HepG2 (cell line): ENCODE measurements at regions not wholly inside any gene's neighbourhood (a gene's known extent, or its start where the extent isn't known, plus 50 kb on each side); places are given as distances from the start of the nearest gene placed in this dataset.

Experiments used
- ATAC-seq: fragments of 200-7000 bp; cut with Tn5 transposase; 3 replicates; pipeline ENCODE4 v1.9.1; 2020; ENCODE audit warnings: mild to moderate bottlenecking, moderate library complexity
- BruUV-seq: library from RNA; stranded (reverse); fragments of 400-500 nt; replicated peaks from 2 replicates; lab custom pipeline; 2021; lab: Mats Ljungman, UMichigan
- CTCF ChIA-PET: fragments of 300-600 bp; formaldehyde crosslinking; extraction: SDS; loops from one replicate; lab custom pipeline; 2021; ENCODE audit warnings: low total read pairs, inconsistent platforms, low intra/inter-chr PET ratio; lab: Yijun Ruan, JAX
- POLR2A ChIA-PET: fragments of 350-600 bp; sonication (Branson Sonifier 250); formaldehyde crosslinking; loops from one replicate; lab custom pipeline; 2020; ENCODE audit warnings: antibody characterized with exemption, inconsistent platforms; lab: Yijun Ruan, JAX
- DNase-seq: peaks from one replicate; pipeline ENCODE4 v3.0.0-alpha.2; 2015; ENCODE audit warnings: low spot score
- FAIRE-seq: peaks from 3 replicates; lab custom pipeline; 2011; peaks lifted over from hg19 to GRCh38; lab: Jason Lieb, UNC
- H2AFZ ChIP-seq: one replicate; pipeline ENCODE4 v1.6.1; 2011; ENCODE audit warnings: low read length, inconsistent platforms
- H3K27ac ChIP-seq: fragments of 300-600 bp; 3 replicates; pipeline ENCODE4 v1.8.0; 2011; ENCODE audit warnings: mixed run types, mild to moderate bottlenecking, mixed read lengths, low read length, inconsistent platforms; ENCODE audit not compliant: insufficient read depth; ENCODE audit errors: extremely low read length
- H3K27me3 ChIP-seq, 2 experiments: fragments of 200-600 bp in 1 of 2; 2 replicates in 1 of 2; 3 replicates in 1 of 2; pipeline versions ENCODE4 v1.6.0 to v1.8.0; 2011; ENCODE audit warnings: low read length in 2 of 2, mild to moderate bottlenecking in 2 of 2, moderate library complexity in 2 of 2, inconsistent platforms in 1 of 2; ENCODE audit not compliant: insufficient read depth in 2 of 2, control insufficient read depth in 1 of 2
- H3K36me3 ChIP-seq, 2 experiments: fragments of 200-600 bp in 1 of 2; replicated peaks in 1 of 2; 2 replicates in 1 of 2; 3 replicates in 1 of 2; pipeline versions ENCODE4 v1.5.1 to v1.8.0; 2011; ENCODE audit warnings: low read length in 2 of 2, inconsistent platforms in 1 of 2; ENCODE audit not compliant: insufficient read depth in 2 of 2, control insufficient read depth in 1 of 2
- H3K4me1 ChIP-seq: 2 replicates; pipeline ENCODE4 v1.5.1; 2012; ENCODE audit warnings: low read length, inconsistent platforms; ENCODE audit not compliant: insufficient read depth
- H3K4me2 ChIP-seq: 2 replicates; pipeline ENCODE4 v1.6.0; 2011; ENCODE audit warnings: low read depth, low read length, inconsistent platforms
- H3K4me3 ChIP-seq, 3 experiments: fragments of 200-600 bp in 1 of 3; sonication (generic), shearing (Covaris generic) in 1 of 3; replicated peaks in 1 of 3; 2 replicates each; pipeline ENCODE4 v1.5.1; 2011 to 2016; ENCODE audit warnings: low read length in 3 of 3, inconsistent platforms in 2 of 3, low read depth in 2 of 3, mild to moderate bottlenecking in 2 of 3, control low read depth in 1 of 3, mixed read lengths in 1 of 3; ENCODE audit not compliant: insufficient read depth in 1 of 3
- H3K79me2 ChIP-seq: one replicate; pipeline ENCODE4 v1.6.1; 2011; ENCODE audit warnings: low read length, inconsistent platforms; ENCODE audit not compliant: insufficient read depth
- H3K9ac ChIP-seq: 2 replicates; pipeline ENCODE4 v1.6.0; 2011; ENCODE audit warnings: mild to moderate bottlenecking, low read depth, low read length, inconsistent platforms; ENCODE audit not compliant: insufficient read depth
- H3K9me3 ChIP-seq: 2 replicates; pipeline ENCODE4 v1.5.1; 2012; ENCODE audit warnings: mild to moderate bottlenecking, low read length
- H4K20me1 ChIP-seq: 2 replicates; pipeline ENCODE4 v1.6.0; 2011; ENCODE audit warnings: inconsistent platforms, mild to moderate bottlenecking, low read length, moderate library complexity; ENCODE audit not compliant: insufficient read depth
- CCDC6 ChIP-seq: sonication (generic); formaldehyde crosslinking; IDR thresholded peaks from 2 replicates; pipeline ENCODE4 v1.8.1; 2022; ENCODE audit warnings: mild to moderate bottlenecking, missing genetic modification reagents, moderate library complexity
- MAFF ChIP-seq: IDR thresholded peaks from 2 replicates; pipeline ENCODE4 v1.6.1; 2011; ENCODE audit warnings: low read depth, low read length, improper control_type of control experiment
- SMARCC2 ChIP-seq: fragments of 450-650 bp; IDR thresholded peaks from 2 replicates; pipeline ENCODE4 v1.6.1; 2017; ENCODE audit warnings: antibody characterized with exemption, mild to moderate bottlenecking
- SMC3 ChIP-seq: IDR thresholded peaks from 2 replicates; pipeline ENCODE4 v1.6.1; 2011; ENCODE audit warnings: low read length, improper control_type of control experiment
- TOE1 ChIP-seq: sonication (generic); formaldehyde crosslinking; IDR thresholded peaks from 2 replicates; pipeline ENCODE4 v1.4.0; 2020; ENCODE audit warnings: mild to moderate bottlenecking, missing genetic modification reagents
- ZNF264 ChIP-seq: sonication (generic); formaldehyde crosslinking; IDR thresholded peaks from 2 replicates; pipeline ENCODE4 v1.4.0; 2020; ENCODE audit warnings: missing genetic modification reagents
- ZNF329 ChIP-seq: sonication (generic); formaldehyde crosslinking; IDR thresholded peaks from 2 replicates; pipeline ENCODE4 v1.9.0; 2021; ENCODE audit warnings: low read depth, mild to moderate bottlenecking, missing genetic modification reagents
- ZNF354B ChIP-seq: sonication (generic); formaldehyde crosslinking; IDR thresholded peaks from 2 replicates; pipeline ENCODE4 v1.8.0; 2022; ENCODE audit warnings: mild to moderate bottlenecking, missing genetic modification reagents
- WGBS: methylation state at CpG from one replicate; pipeline ENCODE4 v1.1.6; 2017; ENCODE audit warnings: low lambda C conversion rate; 5-methylcytosine and 5-hydroxymethylcytosine counted together
- in situ Hi-C: cut with HindIII; loops from 2 replicates; pipeline ENCODE4 v1.10.0; 2017; ENCODE audit warnings: low pct_unique_long_range_greater_than_20kb; ENCODE audit not compliant: extremely low pct_ligation_motif_present
- intact Hi-C: fragments of 100-400 bp; cut with micrococcal nuclease; formaldehyde crosslinking; loops from one replicate; pipeline ENCODE4 v1.10.0; 2022; ENCODE audit not compliant: unreplicated experiment
- TF ChIP-seq, protein P1 (sequence below): sonication (generic); formaldehyde crosslinking; IDR thresholded peaks from 2 replicates; pipeline ENCODE4 v1.9.0; 2021; ENCODE audit warnings: mild to moderate bottlenecking, missing genetic modification reagents
- TF ChIP-seq, protein P2 (sequence below): sonication (generic); formaldehyde crosslinking; IDR thresholded peaks from 2 replicates; pipeline ENCODE4 v1.4.0; 2020; ENCODE audit warnings: missing genetic modification reagents

DNA sequence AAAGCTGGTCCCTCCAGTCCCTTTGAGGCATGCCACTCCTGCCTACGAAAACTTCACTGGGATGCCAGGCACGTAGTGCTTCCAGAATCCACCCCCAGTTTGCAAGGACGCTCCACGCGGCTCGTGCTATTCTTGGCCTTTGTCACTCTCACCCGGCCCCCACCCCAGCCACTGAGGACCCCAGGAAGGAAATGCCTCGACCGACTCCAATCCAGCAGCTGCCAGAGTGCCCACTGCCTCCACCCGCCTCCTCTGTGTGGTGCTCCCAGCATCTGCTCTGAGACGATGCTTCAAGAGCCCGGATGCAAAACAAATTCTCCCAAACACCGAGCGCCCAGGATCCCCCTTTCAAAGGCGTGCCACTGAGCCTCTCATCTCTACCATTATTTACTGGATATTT lies 123.9 kb downstream of the RFLNA start (continued):
- TF ChIP-seq MAFF, result no peak
- no peak for TF ChIP-seq SMC3
- TF ChIP-seq ZNF264, result no peak

DNA sequence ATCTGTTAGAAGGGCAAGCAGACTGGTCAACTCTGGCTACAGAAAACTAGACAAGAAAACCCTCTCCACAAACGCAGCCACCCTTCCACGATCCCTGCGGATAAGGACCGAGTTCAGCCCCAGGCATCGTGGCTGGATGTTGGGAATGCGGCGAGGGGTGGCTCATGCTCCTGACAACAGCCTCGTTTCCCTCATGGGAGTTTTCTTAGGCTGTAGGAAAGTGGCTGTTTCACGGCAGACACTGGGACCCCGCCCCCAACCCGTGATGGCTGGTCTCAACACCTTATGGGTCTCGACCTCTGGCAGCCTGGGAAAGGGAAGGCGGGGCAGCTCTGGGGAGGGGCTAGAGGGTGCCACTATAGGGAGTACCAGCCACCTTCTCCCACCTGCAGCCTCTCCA lies 123.3 kb downstream of the RFLNA start:
- no peak for DNase-seq
- no peak overlapping the region for H3K4me3 ChIP-seq
- H3K4me2 ChIP-seq, result no peak overlapping the region
- no peaks in the 10 kb centered on the region for H3K9me3 ChIP-seq
- peaks cover 3 to 12% of the 10 kb centered on the region in 2 experiments; a peak in 3 of 5 replicates for H3K36me3 ChIP-seq
- no peak overlapping the region for H3K9ac ChIP-seq
- H3K79me2 ChIP-seq, result no peaks in the 10 kb centered on the region
- intact Hi-C loops, result no loop called here
- BruUV-seq, result no TSS peak
- no peak for FAIRE-seq
- CTCF ChIA-PET, result no interaction called here
- POLR2A ChIA-PET, result no interaction called here
- peaks cover 13% of the 10 kb centered on the region for H3K4me1 ChIP-seq
- H4K20me1 ChIP-seq, result no peaks in the 10 kb centered on the region
- H2AFZ ChIP-seq, result no peak overlapping the region
- no peak for TF ChIP-seq ZNF329 (CRISPR knock-in tag)
- no peak for TF ChIP-seq ZNF354B (CRISPR knock-in tag)
- no peak for TF ChIP-seq TOE1
- TF ChIP-seq, protein P1, sequence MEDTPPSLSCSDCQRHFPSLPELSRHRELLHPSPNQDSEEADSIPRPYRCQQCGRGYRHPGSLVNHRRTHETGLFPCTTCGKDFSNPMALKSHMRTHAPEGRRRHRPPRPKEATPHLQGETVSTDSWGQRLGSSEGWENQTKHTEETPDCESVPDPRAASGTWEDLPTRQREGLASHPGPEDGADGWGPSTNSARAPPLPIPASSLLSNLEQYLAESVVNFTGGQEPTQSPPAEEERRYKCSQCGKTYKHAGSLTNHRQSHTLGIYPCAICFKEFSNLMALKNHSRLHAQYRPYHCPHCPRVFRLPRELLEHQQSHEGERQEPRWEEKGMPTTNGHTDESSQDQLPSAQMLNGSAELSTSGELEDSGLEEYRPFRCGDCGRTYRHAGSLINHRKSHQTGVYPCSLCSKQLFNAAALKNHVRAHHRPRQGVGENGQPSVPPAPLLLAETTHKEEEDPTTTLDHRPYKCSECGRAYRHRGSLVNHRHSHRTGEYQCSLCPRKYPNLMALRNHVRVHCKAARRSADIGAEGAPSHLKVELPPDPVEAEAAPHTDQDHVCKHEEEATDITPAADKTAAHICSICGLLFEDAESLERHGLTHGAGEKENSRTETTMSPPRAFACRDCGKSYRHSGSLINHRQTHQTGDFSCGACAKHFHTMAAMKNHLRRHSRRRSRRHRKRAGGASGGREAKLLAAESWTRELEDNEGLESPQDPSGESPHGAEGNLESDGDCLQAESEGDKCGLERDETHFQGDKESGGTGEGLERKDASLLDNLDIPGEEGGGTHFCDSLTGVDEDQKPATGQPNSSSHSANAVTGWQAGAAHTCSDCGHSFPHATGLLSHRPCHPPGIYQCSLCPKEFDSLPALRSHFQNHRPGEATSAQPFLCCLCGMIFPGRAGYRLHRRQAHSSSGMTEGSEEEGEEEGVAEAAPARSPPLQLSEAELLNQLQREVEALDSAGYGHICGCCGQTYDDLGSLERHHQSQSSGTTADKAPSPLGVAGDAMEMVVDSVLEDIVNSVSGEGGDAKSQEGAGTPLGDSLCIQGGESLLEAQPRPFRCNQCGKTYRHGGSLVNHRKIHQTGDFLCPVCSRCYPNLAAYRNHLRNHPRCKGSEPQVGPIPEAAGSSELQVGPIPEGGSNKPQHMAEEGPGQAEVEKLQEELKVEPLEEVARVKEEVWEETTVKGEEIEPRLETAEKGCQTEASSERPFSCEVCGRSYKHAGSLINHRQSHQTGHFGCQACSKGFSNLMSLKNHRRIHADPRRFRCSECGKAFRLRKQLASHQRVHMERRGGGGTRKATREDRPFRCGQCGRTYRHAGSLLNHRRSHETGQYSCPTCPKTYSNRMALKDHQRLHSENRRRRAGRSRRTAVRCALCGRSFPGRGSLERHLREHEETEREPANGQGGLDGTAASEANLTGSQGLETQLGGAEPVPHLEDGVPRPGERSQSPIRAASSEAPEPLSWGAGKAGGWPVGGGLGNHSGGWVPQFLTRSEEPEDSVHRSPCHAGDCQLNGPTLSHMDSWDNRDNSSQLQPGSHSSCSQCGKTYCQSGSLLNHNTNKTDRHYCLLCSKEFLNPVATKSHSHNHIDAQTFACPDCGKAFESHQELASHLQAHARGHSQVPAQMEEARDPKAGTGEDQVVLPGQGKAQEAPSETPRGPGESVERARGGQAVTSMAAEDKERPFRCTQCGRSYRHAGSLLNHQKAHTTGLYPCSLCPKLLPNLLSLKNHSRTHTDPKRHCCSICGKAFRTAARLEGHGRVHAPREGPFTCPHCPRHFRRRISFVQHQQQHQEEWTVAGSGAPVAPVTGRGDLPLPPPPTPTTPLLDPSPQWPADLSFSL (CRISPR knock-in tag), result no peak
- no peak for TF ChIP-seq SMARCC2
- TF ChIP-seq CCDC6 (CRISPR knock-in tag), result no peak
- TF ChIP-seq, protein P2, sequence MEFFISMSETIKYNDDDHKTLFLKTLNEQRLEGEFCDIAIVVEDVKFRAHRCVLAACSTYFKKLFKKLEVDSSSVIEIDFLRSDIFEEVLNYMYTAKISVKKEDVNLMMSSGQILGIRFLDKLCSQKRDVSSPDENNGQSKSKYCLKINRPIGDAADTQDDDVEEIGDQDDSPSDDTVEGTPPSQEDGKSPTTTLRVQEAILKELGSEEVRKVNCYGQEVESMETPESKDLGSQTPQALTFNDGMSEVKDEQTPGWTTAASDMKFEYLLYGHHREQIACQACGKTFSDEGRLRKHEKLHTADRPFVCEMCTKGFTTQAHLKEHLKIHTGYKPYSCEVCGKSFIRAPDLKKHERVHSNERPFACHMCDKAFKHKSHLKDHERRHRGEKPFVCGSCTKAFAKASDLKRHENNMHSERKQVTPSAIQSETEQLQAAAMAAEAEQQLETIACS (CRISPR knock-in tag), result no peak
- ATAC-seq, result no peak
- WGBS, result 94% methylated on average over 12 of the region's 13 CpGs
- in situ Hi-C loops, result no loop called here
- H3K27me3 ChIP-seq, result no peaks in the 10 kb centered on the region
- H3K27ac ChIP-seq, result no peak overlapping the region
